PFSK-1 (cell line): ENCODE measurements at regions not wholly inside any gene's neighbourhood (a gene's known extent, or its start where the extent isn't known, plus 50 kb on each side); places are given as distances from the start of the nearest gene placed in this dataset.

Experiments used
- POLR2AphosphoS5 ChIP-seq: IDR thresholded peaks from 2 replicates; pipeline ENCODE4 v1.6.1; 2012; ENCODE audit warnings: low read depth, mild to moderate bottlenecking, control low read depth, low read length, moderate library complexity
- TF ChIP-seq, protein P1 (sequence below), 2 experiments: IDR thresholded peaks; 2 replicates each; pipeline versions ENCODE4 v1.6.1 to v1.8.0; 2011 to 2012; ENCODE audit warnings: low read depth in 2 of 2, low read length in 2 of 2, control low read depth in 1 of 2, inconsistent platforms in 1 of 2, mild to moderate bottlenecking in 1 of 2, moderate library complexity in 1 of 2; ENCODE audit not compliant: insufficient read depth in 1 of 2

DNA sequence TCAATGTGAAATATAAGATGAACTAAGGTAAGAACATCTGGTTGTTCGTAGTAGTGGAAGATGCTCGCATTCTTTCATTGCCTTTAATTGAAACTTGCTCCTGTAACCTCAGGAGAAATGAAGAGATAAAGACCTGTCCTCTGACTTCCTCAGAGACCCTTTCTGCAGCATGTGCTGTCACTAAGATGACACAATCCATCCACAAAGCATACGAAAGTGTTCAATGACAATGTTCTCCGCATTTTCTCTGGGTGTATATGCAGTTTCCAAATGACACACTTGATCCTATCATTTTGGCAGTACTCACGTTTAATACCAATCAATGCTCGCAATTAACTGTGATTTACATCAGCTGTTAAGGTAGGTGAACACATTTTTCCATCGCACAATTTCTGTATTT lies 65.8 kb downstream of the PRL start:
- TF ChIP-seq, protein P1, sequence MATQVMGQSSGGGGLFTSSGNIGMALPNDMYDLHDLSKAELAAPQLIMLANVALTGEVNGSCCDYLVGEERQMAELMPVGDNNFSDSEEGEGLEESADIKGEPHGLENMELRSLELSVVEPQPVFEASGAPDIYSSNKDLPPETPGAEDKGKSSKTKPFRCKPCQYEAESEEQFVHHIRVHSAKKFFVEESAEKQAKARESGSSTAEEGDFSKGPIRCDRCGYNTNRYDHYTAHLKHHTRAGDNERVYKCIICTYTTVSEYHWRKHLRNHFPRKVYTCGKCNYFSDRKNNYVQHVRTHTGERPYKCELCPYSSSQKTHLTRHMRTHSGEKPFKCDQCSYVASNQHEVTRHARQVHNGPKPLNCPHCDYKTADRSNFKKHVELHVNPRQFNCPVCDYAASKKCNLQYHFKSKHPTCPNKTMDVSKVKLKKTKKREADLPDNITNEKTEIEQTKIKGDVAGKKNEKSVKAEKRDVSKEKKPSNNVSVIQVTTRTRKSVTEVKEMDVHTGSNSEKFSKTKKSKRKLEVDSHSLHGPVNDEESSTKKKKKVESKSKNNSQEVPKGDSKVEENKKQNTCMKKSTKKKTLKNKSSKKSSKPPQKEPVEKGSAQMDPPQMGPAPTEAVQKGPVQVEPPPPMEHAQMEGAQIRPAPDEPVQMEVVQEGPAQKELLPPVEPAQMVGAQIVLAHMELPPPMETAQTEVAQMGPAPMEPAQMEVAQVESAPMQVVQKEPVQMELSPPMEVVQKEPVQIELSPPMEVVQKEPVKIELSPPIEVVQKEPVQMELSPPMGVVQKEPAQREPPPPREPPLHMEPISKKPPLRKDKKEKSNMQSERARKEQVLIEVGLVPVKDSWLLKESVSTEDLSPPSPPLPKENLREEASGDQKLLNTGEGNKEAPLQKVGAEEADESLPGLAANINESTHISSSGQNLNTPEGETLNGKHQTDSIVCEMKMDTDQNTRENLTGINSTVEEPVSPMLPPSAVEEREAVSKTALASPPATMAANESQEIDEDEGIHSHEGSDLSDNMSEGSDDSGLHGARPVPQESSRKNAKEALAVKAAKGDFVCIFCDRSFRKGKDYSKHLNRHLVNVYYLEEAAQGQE (IDR thresholded peaks at IDR 0.05; ENCODE audit: insufficient read depth in 1 of 2, low read depth in 2 of 2, low read length in 2 of 2), result no peak
- TF ChIP-seq POLR2AphosphoS5, result no peak
